Erythroblast (primary cell): ENCODE measurements at regions not wholly inside any gene's neighbourhood (a gene's known extent, or its start where the extent isn't known, plus 50 kb on each side); places are given as distances from the start of the nearest gene placed in this dataset.

Experiments
- GATA1 ChIP-seq: IDR thresholded peaks from 2 replicates; pipeline ENCODE4 v1.6.1; 2011; ENCODE audit warnings: low read depth, mild to moderate bottlenecking, control low read depth, low read length, moderate library complexity
- POLR2A ChIP-seq: IDR thresholded peaks from 2 replicates; pipeline ENCODE4 v1.6.1; 2011; ENCODE audit warnings: mild to moderate bottlenecking, low read length

DNA sequence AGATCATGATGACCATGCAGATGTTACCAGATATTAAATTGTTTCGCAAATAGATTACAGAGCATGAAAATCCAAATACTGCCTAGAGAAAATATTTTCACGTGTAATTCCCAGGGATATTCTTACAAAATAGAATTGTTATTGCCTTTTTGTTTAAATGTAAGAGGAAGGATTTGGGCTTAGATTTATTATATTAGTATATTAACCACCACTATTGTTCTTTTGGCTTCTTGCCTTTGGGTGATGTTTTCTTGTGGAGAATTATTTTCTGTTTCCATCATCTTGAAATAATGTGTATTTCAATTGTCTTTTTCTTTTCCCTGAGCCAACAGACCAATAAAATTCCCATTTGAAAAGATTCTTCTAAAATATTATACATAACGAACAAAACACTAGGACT lies 109.7 kb upstream of the NUDT7 start:
- no peak for TF ChIP-seq POLR2A
- TF ChIP-seq GATA1, result no peak
